LNCAP (cell line): ENCODE measurements at regions not wholly inside any gene's neighbourhood (a gene's known extent, or its start where the extent isn't known, plus 50 kb on each side); places are given as distances from the start of the nearest gene placed in this dataset.

Experiments
- TF ChIP-seq, protein P1 (sequence below): fragments of 450-650 bp; IDR thresholded peaks from 2 replicates; pipeline ENCODE4 v1.5.1; 2017; ENCODE audit warnings: mild to moderate bottlenecking

DNA sequence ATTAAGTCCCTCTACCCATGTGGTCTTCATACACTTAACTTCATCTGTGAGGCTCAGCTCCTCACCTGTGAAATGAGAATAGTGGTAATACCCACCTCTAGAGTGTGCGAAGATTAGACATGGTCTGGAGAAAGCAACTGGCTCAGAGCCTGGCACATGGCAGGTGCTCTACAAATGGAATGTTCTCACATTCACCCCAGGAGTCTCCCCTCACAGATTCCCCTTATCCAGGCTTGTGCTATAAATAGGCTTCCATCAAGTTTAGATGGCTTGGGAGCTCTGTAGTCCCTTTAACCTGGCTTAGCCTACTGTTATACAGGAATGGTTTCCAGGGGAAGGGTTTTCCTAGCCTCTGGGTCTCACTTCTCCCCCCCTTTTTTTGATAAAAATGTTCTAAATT, 455.9 kb downstream of the RNF144A start:
- TF ChIP-seq, protein P1, sequence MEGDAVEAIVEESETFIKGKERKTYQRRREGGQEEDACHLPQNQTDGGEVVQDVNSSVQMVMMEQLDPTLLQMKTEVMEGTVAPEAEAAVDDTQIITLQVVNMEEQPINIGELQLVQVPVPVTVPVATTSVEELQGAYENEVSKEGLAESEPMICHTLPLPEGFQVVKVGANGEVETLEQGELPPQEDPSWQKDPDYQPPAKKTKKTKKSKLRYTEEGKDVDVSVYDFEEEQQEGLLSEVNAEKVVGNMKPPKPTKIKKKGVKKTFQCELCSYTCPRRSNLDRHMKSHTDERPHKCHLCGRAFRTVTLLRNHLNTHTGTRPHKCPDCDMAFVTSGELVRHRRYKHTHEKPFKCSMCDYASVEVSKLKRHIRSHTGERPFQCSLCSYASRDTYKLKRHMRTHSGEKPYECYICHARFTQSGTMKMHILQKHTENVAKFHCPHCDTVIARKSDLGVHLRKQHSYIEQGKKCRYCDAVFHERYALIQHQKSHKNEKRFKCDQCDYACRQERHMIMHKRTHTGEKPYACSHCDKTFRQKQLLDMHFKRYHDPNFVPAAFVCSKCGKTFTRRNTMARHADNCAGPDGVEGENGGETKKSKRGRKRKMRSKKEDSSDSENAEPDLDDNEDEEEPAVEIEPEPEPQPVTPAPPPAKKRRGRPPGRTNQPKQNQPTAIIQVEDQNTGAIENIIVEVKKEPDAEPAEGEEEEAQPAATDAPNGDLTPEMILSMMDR: no peak

GRCh38 chr2:7375901-7376300, 458.7 kb downstream of the RNF144A start:
- TF ChIP-seq, protein P1: no peak

- TF ChIP-seq, protein P1: no peak
Observed at GRCh38 chr2:7377916-7378569, 460.8 kb downstream of the RNF144A start.

- TF ChIP-seq, protein P1: no peak
Observed at GRCh38 chr2:7378591-7378990, 461.4 kb downstream of the RNF144A start.

DNA sequence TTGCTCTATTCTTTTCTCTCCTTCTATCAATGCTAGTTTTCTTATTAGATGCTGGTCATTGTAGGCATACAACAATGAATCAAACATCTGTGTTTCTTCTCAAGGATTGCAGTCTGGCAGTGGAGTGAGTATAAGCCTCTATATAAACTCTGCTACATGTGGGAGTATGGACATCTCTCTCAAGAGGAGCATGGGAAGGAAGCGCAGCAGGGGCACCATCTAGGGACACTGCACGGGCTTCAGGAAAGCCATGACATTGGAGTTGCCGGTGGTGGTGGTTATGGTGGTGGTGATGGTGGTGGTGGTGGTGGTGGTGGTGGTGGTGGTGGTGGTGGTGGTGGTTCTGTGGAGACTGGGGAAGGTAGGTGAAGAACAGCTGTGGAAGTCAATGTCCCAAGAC, 462.6 kb downstream of the RNF144A start:
- TF ChIP-seq, protein P1: no peak

DNA sequence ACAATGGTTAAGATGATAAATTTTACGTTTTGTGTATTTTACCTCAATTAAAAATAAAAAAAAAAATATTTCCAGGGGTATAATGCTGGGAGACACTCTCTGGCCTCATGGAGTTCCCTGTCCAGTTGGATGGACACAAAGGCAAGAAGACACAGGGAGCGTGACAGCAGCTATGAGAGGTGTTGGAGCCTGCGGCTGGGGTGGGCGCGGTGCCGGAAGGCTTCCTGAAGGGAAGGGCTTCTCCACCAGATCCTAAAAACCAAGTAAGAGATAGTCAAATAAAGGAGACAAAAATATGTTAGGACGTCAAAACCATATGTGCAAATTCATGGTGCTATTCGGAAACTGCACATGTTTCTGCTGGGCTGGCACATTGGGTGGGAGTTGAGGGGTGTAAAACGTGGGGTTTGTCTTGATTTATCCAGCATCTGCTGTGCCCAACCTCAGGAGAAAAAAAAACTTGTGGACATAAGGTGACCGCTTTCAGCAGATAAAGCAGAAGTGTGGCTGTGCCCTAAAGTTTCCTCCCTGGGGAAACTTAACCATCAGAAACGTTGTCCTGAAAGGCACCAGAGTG, 467.6 kb downstream of the RNF144A start:
- TF ChIP-seq, protein P1: no peak

- TF ChIP-seq, protein P1: no peak
Observed at GRCh38 chr2:7392076-7392787, 475.0 kb downstream of the RNF144A start.
